ENCODE measurements at regions not wholly inside any gene's neighbourhood (a gene's known extent, or its start where the extent isn't known, plus 50 kb on each side); places are given as distances from the start of the nearest gene placed in this dataset.
"Not testable (repeated sequence)": the region's sequence is repeated elsewhere in the genome, so short reads cannot be mapped to it uniquely, and the experiment has no call there.

DNA sequence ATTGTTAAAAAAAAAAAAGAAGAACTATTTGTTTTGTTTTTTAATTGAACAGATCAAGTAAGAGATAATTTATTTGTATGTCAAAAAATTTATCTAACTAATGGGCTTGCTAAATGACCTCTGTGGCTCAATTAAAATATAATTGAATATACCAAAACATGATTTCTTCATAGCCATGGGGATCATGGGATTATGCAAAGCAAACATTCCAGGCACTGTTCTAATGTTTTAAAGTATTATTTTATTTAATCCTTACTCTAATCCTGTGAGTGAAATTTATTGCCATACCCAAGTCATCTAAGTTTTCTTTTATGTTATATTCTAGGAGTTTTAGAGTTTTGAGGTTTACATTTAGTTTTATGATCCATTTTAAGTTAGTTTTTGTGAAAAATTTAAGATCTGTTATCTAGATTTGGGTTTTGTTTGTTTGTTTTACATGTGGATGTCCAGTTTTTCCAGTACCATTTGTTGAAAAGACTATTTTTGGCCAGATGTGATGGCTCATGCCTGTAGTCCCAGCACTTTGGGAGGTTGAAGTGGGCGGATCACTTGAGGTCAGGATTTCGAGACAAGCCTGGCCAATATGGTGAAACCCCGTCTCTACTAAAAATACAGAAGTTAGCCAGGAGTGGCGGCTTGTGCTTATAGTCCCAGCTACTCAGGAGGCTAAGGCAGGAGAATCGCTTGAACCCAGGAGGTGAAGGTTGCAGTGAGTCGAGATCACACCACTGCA, 52.3 kb upstream of the CNOT10 start:
- peak; percentile 11 for DNase-seq (ENCODE audit: low read depth)
- Histone ChIP-seq H3K9ac (ENCODE audit: low read length) (no peak overlapping the region), H3K4me1 (ENCODE audit: control insufficient read depth, insufficient read depth, low read length) (peaks cover 15% of the 10 kb centered on the region), H3K27me3 (replicated peaks; ENCODE audit: control insufficient read depth, insufficient read depth, low read length) (no peaks in the 10 kb centered on the region), H3K9me3 (ENCODE audit: control insufficient read depth, low read length) (no peaks in the 10 kb centered on the region), H3K36me3 (ENCODE audit: control insufficient read depth, insufficient read depth, low read length, severe bottlenecking) (no peaks in the 10 kb centered on the region), H3K4me3 (ENCODE audit: low read length) (no peak overlapping the region)

- H3K4me1 ChIP-seq (ENCODE audit: control insufficient read depth, insufficient read depth, low read length) = peaks cover 15% of the 10 kb centered on the region
- no peaks in the 10 kb centered on the region for H3K36me3 ChIP-seq (ENCODE audit: control insufficient read depth, insufficient read depth, low read length, severe bottlenecking)
- peak; percentile 62 for DNase-seq (ENCODE audit: low read depth)
- H3K27me3 ChIP-seq (replicated peaks; ENCODE audit: control insufficient read depth, insufficient read depth, low read length) = no peaks in the 10 kb centered on the region
- H3K9me3 ChIP-seq (ENCODE audit: control insufficient read depth, low read length) = no peaks in the 10 kb centered on the region
- H3K4me3 ChIP-seq (ENCODE audit: low read length) = no peak overlapping the region
- H3K9ac ChIP-seq (ENCODE audit: low read length) = no peak overlapping the region
These were observed 54.7 kb upstream of the CNOT10 start for GRCh38 chr3:32630266-32630665.

- DNase-seq (ENCODE audit: low read depth) = no peak
- H3K27me3 ChIP-seq (replicated peaks; ENCODE audit: control insufficient read depth, insufficient read depth, low read length) = peaks cover 1% of the 10 kb centered on the region
- no peak overlapping the region for H3K4me3 ChIP-seq (ENCODE audit: low read length)
- no peaks in the 10 kb centered on the region for H3K9me3 ChIP-seq (ENCODE audit: control insufficient read depth, low read length)
- H3K4me1 ChIP-seq (ENCODE audit: control insufficient read depth, insufficient read depth, low read length) = peaks cover 7% of the 10 kb centered on the region
- H3K9ac ChIP-seq (ENCODE audit: low read length) = no peak overlapping the region
- H3K36me3 ChIP-seq (ENCODE audit: control insufficient read depth, insufficient read depth, low read length, severe bottlenecking) = no peaks in the 10 kb centered on the region
These were observed 56.0 kb upstream of the DYNC1LI1 start for GRCh38 chr3:32626631-32627030.

DNA sequence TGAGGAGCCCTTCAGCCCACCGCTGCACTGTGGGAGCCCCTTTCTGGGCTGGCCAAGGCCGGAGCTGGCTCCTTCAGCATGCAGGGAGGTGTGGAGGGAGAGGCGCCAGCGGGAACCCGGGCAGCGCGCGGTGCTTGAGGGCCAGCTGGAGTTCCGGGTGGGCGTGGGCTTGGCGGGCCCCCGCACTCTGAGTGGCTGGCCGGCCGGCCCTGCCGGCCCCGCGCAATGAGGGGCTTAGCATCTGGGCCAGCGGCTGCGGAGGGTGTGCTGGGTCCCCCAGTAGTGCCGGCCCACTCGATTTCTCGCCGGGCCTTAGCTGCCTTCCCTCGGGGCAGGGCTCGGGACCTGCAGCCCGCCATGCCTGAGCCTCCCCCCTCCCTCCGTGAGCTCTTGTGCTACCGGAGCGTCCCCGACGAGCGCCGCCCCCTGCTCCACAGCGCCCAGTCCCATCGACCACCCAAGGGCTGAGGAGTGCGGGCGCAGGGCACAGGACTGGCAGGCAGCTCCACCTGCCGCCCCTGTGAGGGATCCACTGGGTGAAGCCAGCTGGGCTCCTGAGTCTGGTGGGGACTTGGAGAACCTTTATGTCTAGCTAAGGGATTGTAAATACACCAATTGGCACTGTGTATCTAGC, 55.0 kb upstream of the DYNC1LI1 start:
- not testable (repeated sequence) for H3K9ac ChIP-seq (ENCODE audit: low read length); H3K4me3 ChIP-seq (ENCODE audit: low read length); H3K36me3 ChIP-seq (ENCODE audit: control insufficient read depth, insufficient read depth, low read length, severe bottlenecking); H3K27me3 ChIP-seq (replicated peaks; ENCODE audit: control insufficient read depth, insufficient read depth, low read length); H3K9me3 ChIP-seq (ENCODE audit: control insufficient read depth, low read length); DNase-seq (ENCODE audit: low read depth); H3K4me1 ChIP-seq (ENCODE audit: control insufficient read depth, insufficient read depth, low read length)

- no peaks in the 10 kb centered on the region for H3K36me3 ChIP-seq (ENCODE audit: control insufficient read depth, insufficient read depth, low read length, severe bottlenecking)
- H3K9me3 ChIP-seq (ENCODE audit: control insufficient read depth, low read length) = peaks cover 11% of the 10 kb centered on the region
- H3K27me3 ChIP-seq (replicated peaks; ENCODE audit: control insufficient read depth, insufficient read depth, low read length) = peaks cover 3% of the 10 kb centered on the region
- no peak overlapping the region for H3K9ac ChIP-seq (ENCODE audit: low read length)
- no peak for DNase-seq (ENCODE audit: low read depth)
- H3K4me3 ChIP-seq (ENCODE audit: low read length) = no peak overlapping the region
- H3K4me1 ChIP-seq (ENCODE audit: control insufficient read depth, insufficient read depth, low read length) = no peaks in the 10 kb centered on the region
These were observed 52.9 kb upstream of the DYNC1LI1 start for GRCh38 chr3:32623532-32623931.

DNA sequence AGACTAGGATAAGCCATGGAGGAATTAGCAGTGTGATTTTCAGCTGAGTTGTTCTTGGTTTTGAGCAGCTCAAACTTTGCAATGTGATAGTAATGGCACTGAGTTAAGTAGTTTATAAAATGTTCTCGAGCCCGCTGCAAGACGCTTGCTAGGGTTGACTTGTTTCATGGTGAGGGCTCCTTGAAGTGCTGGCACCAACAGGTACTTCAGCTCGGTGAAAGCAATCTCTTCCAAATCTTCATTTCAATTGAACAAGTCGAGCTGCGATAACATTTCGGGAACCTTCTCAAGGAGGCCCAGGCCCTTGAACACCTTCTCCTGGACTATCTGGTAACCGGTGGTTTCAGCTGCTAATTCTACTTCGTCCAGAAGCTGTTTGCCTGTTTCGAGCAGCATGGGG, 50.8 kb upstream of the DYNC1LI1 start:
- Histone ChIP-seq H3K27me3 (replicated peaks; ENCODE audit: control insufficient read depth, insufficient read depth, low read length) (peaks cover 3% of the 10 kb centered on the region), H3K9me3 (ENCODE audit: control insufficient read depth, low read length) (peaks cover 11% of the 10 kb centered on the region), H3K9ac (ENCODE audit: low read length) (no peak overlapping the region), H3K4me1 (ENCODE audit: control insufficient read depth, insufficient read depth, low read length) (no peaks in the 10 kb centered on the region), H3K4me3 (ENCODE audit: low read length) (no peak overlapping the region), H3K36me3 (ENCODE audit: control insufficient read depth, insufficient read depth, low read length, severe bottlenecking) (no peaks in the 10 kb centered on the region)
- DNase-seq (ENCODE audit: low read depth) = no peak

DNA sequence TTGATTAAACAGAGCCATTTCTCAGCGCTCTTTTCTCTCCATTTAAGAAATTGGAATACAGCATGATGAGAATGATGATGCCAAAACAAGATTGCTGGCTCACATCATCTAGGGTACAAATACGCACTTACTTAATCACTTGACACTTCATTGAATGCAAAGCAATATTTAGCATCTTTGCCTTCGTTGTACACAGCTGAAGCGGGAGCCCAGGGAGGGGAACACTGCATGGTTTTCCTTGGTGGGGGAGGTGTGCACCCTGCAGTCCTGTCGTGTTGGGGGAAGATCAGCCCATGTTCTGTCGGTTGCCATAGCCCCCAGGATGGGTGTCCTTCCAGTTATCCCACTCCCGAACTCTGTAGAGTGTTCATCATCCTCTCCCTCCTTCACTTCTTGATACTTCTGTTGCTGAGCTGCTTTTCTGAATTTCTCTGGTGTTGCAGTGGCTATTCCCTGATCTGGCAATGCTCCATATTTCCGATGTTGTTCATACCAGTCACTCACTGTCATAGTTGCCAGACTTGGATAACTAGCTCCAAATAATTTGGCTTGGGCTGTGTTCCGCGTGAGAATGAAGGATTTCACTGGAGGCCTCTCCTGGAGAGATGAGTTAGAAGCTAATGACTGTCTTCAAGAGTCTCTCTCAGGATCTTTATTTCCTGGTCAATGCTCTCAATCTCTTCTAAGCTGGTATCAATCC, 50.1 kb upstream of the DYNC1LI1 start:
- Histone ChIP-seq H3K27me3 (replicated peaks; ENCODE audit: control insufficient read depth, insufficient read depth, low read length) (peaks cover 3% of the 10 kb centered on the region), H3K9me3 (ENCODE audit: control insufficient read depth, low read length) (peaks cover 11% of the 10 kb centered on the region), H3K4me3 (ENCODE audit: low read length) (no peak overlapping the region), H3K4me1 (ENCODE audit: control insufficient read depth, insufficient read depth, low read length) (no peaks in the 10 kb centered on the region), H3K9ac (ENCODE audit: low read length) (no peak overlapping the region), H3K36me3 (ENCODE audit: control insufficient read depth, insufficient read depth, low read length, severe bottlenecking) (no peaks in the 10 kb centered on the region)
- no peak for DNase-seq (ENCODE audit: low read depth)
